Neural cell (in vitro differentiated cells): ENCODE measurements at regions not wholly inside any gene's neighbourhood (a gene's known extent, or its start where the extent isn't known, plus 50 kb on each side); places are given as distances from the start of the nearest gene placed in this dataset.

Experiments
- H2AFZ ChIP-seq: fragments of 200-600, 300-800 bp; sonication (generic), shearing (Covaris generic); 2 replicates; pipeline ENCODE4 v1.6.0; 2014; ENCODE audit warnings: low read depth, mild to moderate bottlenecking, antibody characterized with exemption, low read length, moderate library complexity
- H3F3A ChIP-seq: fragments of 200-600 bp; shearing (Covaris generic); 2 replicates; pipeline ENCODE4 v1.6.1; 2016; ENCODE audit warnings: mild to moderate bottlenecking, moderate library complexity, mixed read lengths, antibody characterized with exemption, low read length; ENCODE audit not compliant: insufficient read depth, poor library complexity, severe bottlenecking
- H3K27ac ChIP-seq: fragments of 200-600, 300-800 bp; sonication (generic), shearing (Covaris generic); 2 replicates; pipeline ENCODE4 v1.5.1; 2014; ENCODE audit warnings: mild to moderate bottlenecking, low read length, moderate library complexity
- H3K27me3 ChIP-seq: fragments of 300-800, 200-600 bp; sonication (generic), shearing (Covaris generic); 2 replicates; pipeline ENCODE4 v1.6.0; 2014; ENCODE audit warnings: mild to moderate bottlenecking, low read depth, low read length, moderate library complexity; ENCODE audit not compliant: insufficient read depth
- H3K36me3 ChIP-seq: fragments of 300-800, 200-600 bp; sonication (generic), shearing (Covaris generic); 2 replicates; pipeline ENCODE4 v1.5.1; 2014; ENCODE audit warnings: mild to moderate bottlenecking, antibody characterized with exemption, low read length, moderate library complexity; ENCODE audit not compliant: insufficient read depth
- H3K4me2 ChIP-seq: fragments of 300-800, 200-600 bp; sonication (generic), shearing (Covaris generic); 2 replicates; pipeline ENCODE4 v1.6.0; 2014; ENCODE audit warnings: mild to moderate bottlenecking, low read length
- H3K4me3 ChIP-seq: fragments of 300-800, 200-600 bp; sonication (generic), shearing (Covaris generic); 2 replicates; pipeline ENCODE4 v1.5.1; 2014; ENCODE audit warnings: mild to moderate bottlenecking, low read length, moderate library complexity
- H3K79me2 ChIP-seq: fragments of 200-600 bp; shearing (Covaris generic); replicated peaks from 2 replicates; pipeline ENCODE4 v1.6.0; 2014; ENCODE audit warnings: mild to moderate bottlenecking, low read length, moderate library complexity; ENCODE audit not compliant: insufficient read depth
- H3K9ac ChIP-seq: fragments of 300-800, 200-600 bp; sonication (generic), shearing (Covaris generic); 2 replicates; pipeline ENCODE4 v1.6.1; 2016; ENCODE audit warnings: mild to moderate bottlenecking, low read length, mixed read lengths
- H3K9me2 ChIP-seq: fragments of 200-600 bp; shearing (Covaris generic); 2 replicates; pipeline ENCODE4 v1.6.1; 2016; ENCODE audit warnings: mild to moderate bottlenecking, low read length, mixed read lengths; ENCODE audit not compliant: insufficient read depth
- H3K9me3 ChIP-seq: fragments of 200-600, 300-800 bp; sonication (generic), shearing (Covaris generic); 2 replicates; pipeline ENCODE4 v1.6.1; 2016; ENCODE audit warnings: mild to moderate bottlenecking, mixed run types, low read length, moderate library complexity, mixed read lengths
- H4K20me1 ChIP-seq: fragments of 200-600 bp; shearing (Covaris generic); 2 replicates; pipeline ENCODE4 v1.6.1; 2016; ENCODE audit warnings: mild to moderate bottlenecking, mixed run types; ENCODE audit not compliant: insufficient read depth
- EP300 ChIP-seq: fragments of 450-650 bp; conservative IDR thresholded peaks from 2 replicates; pipeline ENCODE4 v1.6.1; 2014; ENCODE audit warnings: antibody characterized with exemption, mild to moderate bottlenecking, moderate library complexity; ENCODE audit not compliant: poor library complexity, severe bottlenecking
- EZH2 ChIP-seq: fragments of 200-600, 300-800 bp; shearing (Covaris generic), sonication (generic); IDR thresholded peaks from 2 replicates; pipeline ENCODE4 v1.6.1; 2014; ENCODE audit warnings: antibody characterized with exemption, low read length, borderline replicate concordance, mild to moderate bottlenecking; ENCODE audit not compliant: insufficient read depth, poor library complexity, severe bottlenecking
- MXI1 ChIP-seq: fragments of 450-650 bp; conservative IDR thresholded peaks from 2 replicates; pipeline ENCODE4 v1.6.1; 2014; ENCODE audit warnings: antibody characterized with exemption, mild to moderate bottlenecking; ENCODE audit not compliant: poor library complexity, severe bottlenecking
- POLR2AphosphoS5 ChIP-seq: IDR thresholded peaks from 2 replicates; pipeline ENCODE4 v1.6.1; 2012
- RAD21 ChIP-seq: fragments of 450-650 bp; conservative IDR thresholded peaks from 2 replicates; pipeline ENCODE4 v1.6.1; 2014; ENCODE audit warnings: antibody characterized with exemption, mild to moderate bottlenecking, moderate library complexity
- SMC3 ChIP-seq: fragments of 450-650 bp; conservative IDR thresholded peaks from 2 replicates; pipeline ENCODE4 v1.6.1; 2014; ENCODE audit warnings: antibody characterized with exemption, mild to moderate bottlenecking, moderate library complexity; ENCODE audit not compliant: poor library complexity
- TAF1 ChIP-seq: IDR thresholded peaks from 2 replicates; pipeline ENCODE4 v1.6.1; 2012; ENCODE audit warnings: low read depth
- TF ChIP-seq, protein P1 (sequence below): fragments of 450-650 bp; IDR thresholded peaks from 2 replicates; pipeline ENCODE4 v1.5.1; 2014; ENCODE audit warnings: antibody characterized with exemption, mild to moderate bottlenecking, moderate library complexity; ENCODE audit not compliant: poor library complexity, severe bottlenecking
- TF ChIP-seq, protein P2 (sequence below): IDR thresholded peaks from 2 replicates; pipeline ENCODE4 v1.6.1; 2012; ENCODE audit warnings: borderline replicate concordance

DNA sequence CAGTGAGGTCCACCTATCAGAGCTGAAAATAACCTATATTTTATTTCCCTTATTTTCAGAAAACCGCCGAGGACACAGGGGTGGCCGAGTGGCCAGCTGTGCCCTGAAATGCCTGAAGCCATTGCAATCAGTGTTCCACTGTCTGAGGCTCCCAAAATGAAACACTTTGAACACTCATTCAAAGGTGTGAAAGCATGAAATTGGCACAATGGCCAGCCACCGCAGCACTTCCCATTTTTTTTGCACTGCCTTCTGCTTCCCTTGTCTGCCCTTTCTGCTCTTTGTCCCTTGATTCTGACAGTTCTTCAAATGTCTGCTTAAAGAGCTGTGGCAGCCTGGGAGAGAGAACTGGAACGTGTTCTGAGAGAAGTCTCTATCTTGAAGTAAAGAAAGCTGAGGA lies 1127.5 kb upstream of the CELF4 start:
- Histone ChIP-seq H3K79me2 (no peaks in the 10 kb centered on the region), H3K27me3 (no peaks in the 10 kb centered on the region), H3K4me3 (no peak overlapping the region), H3K27ac (no peak overlapping the region), H2AFZ (no peak overlapping the region), H3K36me3 (no peaks in the 10 kb centered on the region), H4K20me1 (no peaks in the 10 kb centered on the region), H3F3A (no peaks in the 10 kb centered on the region), H3K4me2 (no peak overlapping the region), H3K9ac (no peak overlapping the region), H3K9me2 (no peaks in the 10 kb centered on the region), H3K9me3 (no peaks in the 10 kb centered on the region)
- TF ChIP-seq, protein P1, sequence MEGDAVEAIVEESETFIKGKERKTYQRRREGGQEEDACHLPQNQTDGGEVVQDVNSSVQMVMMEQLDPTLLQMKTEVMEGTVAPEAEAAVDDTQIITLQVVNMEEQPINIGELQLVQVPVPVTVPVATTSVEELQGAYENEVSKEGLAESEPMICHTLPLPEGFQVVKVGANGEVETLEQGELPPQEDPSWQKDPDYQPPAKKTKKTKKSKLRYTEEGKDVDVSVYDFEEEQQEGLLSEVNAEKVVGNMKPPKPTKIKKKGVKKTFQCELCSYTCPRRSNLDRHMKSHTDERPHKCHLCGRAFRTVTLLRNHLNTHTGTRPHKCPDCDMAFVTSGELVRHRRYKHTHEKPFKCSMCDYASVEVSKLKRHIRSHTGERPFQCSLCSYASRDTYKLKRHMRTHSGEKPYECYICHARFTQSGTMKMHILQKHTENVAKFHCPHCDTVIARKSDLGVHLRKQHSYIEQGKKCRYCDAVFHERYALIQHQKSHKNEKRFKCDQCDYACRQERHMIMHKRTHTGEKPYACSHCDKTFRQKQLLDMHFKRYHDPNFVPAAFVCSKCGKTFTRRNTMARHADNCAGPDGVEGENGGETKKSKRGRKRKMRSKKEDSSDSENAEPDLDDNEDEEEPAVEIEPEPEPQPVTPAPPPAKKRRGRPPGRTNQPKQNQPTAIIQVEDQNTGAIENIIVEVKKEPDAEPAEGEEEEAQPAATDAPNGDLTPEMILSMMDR = no peak
- TF ChIP-seq, protein P2, sequence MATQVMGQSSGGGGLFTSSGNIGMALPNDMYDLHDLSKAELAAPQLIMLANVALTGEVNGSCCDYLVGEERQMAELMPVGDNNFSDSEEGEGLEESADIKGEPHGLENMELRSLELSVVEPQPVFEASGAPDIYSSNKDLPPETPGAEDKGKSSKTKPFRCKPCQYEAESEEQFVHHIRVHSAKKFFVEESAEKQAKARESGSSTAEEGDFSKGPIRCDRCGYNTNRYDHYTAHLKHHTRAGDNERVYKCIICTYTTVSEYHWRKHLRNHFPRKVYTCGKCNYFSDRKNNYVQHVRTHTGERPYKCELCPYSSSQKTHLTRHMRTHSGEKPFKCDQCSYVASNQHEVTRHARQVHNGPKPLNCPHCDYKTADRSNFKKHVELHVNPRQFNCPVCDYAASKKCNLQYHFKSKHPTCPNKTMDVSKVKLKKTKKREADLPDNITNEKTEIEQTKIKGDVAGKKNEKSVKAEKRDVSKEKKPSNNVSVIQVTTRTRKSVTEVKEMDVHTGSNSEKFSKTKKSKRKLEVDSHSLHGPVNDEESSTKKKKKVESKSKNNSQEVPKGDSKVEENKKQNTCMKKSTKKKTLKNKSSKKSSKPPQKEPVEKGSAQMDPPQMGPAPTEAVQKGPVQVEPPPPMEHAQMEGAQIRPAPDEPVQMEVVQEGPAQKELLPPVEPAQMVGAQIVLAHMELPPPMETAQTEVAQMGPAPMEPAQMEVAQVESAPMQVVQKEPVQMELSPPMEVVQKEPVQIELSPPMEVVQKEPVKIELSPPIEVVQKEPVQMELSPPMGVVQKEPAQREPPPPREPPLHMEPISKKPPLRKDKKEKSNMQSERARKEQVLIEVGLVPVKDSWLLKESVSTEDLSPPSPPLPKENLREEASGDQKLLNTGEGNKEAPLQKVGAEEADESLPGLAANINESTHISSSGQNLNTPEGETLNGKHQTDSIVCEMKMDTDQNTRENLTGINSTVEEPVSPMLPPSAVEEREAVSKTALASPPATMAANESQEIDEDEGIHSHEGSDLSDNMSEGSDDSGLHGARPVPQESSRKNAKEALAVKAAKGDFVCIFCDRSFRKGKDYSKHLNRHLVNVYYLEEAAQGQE = no peak
- TF ChIP-seq RAD21 = no peak
- no peak for TF ChIP-seq EZH2
- no peak for TF ChIP-seq EP300
- no peak for TF ChIP-seq POLR2AphosphoS5
- no peak for TF ChIP-seq MXI1
- TF ChIP-seq SMC3 = no peak

DNA sequence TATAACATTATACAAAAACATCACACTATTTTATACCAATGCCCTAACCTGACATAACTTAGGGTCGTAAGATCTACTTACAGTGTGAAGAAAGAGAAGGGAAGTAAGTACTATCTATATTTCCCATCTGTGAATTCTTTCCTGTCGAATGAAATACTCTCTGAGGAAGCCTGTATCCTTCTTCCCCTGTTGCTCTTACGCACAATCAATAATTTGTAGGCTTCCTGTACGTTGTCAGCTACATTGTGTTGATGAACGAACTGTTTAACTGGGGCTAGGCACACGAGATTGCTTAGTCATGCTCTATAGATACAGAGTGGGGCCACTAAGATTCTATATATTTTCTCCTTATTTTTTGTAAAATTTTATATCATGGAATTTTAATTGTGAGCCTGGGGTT lies 1125.0 kb upstream of the CELF4 start:
- Histone ChIP-seq H3K79me2 (no peaks in the 10 kb centered on the region), H2AFZ (no peak overlapping the region)

More for the DNA sequence above, 1125.0 kb upstream of the CELF4 start:
- no peaks in the 10 kb centered on the region for H3K36me3 ChIP-seq
- no peaks in the 10 kb centered on the region for H3K9me2 ChIP-seq
- H3K4me3 ChIP-seq = no peak overlapping the region
- TF ChIP-seq, protein P2 = no peak
- TF ChIP-seq, protein P1 = no peak
- TF ChIP-seq SMC3 (no peak), RAD21 (no peak), TAF1 (no peak), POLR2AphosphoS5 (no peak), EP300 (no peak), MXI1 (no peak), EZH2 (no peak)
- no peaks in the 10 kb centered on the region for H3F3A ChIP-seq
- H3K9ac ChIP-seq = no peak overlapping the region
- H3K27me3 ChIP-seq = no peaks in the 10 kb centered on the region
- no peak overlapping the region for H3K4me2 ChIP-seq
- no peaks in the 10 kb centered on the region for H4K20me1 ChIP-seq
- H3K9me3 ChIP-seq = no peaks in the 10 kb centered on the region
- no peak overlapping the region for H3K27ac ChIP-seq
